ENCODE measurements at regions not wholly inside any gene's neighbourhood (a gene's known extent, or its start where the extent isn't known, plus 50 kb on each side); places are given as distances from the start of the nearest gene placed in this dataset.

DNA sequence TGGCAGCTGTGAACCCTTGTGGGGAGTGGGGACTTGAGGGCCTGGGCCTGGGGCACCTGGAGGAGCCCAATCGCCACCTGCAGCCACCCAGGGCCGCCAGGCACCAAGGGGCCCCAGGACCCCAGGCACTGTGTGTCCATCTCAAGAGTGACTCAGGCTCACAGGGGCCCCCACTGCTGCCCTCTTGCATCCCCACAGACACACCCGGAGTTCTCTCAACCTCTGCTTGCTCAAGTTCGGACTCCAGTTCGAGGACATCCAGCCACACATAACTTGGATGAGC, 51.9 kb downstream of the MRPL36 start:
- no peak for TF ChIP-seq POLR2A (IDR thresholded peaks at IDR 0.05)
- TF ChIP-seq, protein P1, sequence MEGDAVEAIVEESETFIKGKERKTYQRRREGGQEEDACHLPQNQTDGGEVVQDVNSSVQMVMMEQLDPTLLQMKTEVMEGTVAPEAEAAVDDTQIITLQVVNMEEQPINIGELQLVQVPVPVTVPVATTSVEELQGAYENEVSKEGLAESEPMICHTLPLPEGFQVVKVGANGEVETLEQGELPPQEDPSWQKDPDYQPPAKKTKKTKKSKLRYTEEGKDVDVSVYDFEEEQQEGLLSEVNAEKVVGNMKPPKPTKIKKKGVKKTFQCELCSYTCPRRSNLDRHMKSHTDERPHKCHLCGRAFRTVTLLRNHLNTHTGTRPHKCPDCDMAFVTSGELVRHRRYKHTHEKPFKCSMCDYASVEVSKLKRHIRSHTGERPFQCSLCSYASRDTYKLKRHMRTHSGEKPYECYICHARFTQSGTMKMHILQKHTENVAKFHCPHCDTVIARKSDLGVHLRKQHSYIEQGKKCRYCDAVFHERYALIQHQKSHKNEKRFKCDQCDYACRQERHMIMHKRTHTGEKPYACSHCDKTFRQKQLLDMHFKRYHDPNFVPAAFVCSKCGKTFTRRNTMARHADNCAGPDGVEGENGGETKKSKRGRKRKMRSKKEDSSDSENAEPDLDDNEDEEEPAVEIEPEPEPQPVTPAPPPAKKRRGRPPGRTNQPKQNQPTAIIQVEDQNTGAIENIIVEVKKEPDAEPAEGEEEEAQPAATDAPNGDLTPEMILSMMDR (IDR thresholded peaks at IDR 0.05 in 8 of 11, conservative IDR thresholded peaks at IDR 0.05 in 3 of 11), result no peak

All from spleen (tissue), 7 donors.